Activated CD4-positive, alpha-beta T cell treated with anti-CD3 and anti-CD28 coated beads, Interleukin-2, Interleukin-4, amounts not matched to agents 100 ng/mL and 50 ng/mL, durations not matched to agents 16 hours and 8 hours (primary cell): ENCODE measurements at regions not wholly inside any gene's neighbourhood (a gene's known extent, or its start where the extent isn't known, plus 50 kb on each side); places are given as distances from the start of the nearest gene placed in this dataset.

Experiments
- DNase-seq: peaks from one replicate; pipeline ENCODE4 v3.0.0-alpha.2; 2020; ENCODE audit warnings: low spot score

- DNase-seq, result no peak
Observed at GRCh38 chr13:111456452-111457230, 136.2 kb downstream of the TEX29 start.

DNA sequence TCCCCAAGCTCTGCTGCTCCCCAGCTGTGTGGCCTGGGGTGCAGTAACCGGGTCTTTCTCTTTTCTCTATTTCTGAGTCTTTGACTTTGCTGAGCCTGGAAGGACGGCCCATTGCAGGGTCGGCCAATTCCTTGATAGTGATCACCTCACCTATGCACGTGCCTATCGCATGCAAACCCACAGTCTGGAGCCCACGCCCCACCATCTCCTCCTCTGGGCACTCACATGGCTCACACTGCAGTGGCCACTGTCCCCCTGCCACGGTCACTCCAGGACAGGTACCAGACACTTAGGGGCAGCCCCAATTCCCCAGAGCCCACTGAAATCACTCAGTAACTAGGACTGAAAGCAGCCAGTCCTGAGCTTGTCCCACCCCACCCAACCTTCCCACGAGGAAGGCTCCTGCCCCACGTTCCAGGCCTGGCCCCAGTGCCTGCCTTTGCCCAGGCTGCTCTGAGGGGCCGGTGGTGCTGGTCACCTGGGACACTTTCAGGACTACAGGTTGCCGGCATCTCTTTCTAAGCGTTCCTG is 137.6 kb downstream of the TEX29 start:
- no peak for DNase-seq

DNA sequence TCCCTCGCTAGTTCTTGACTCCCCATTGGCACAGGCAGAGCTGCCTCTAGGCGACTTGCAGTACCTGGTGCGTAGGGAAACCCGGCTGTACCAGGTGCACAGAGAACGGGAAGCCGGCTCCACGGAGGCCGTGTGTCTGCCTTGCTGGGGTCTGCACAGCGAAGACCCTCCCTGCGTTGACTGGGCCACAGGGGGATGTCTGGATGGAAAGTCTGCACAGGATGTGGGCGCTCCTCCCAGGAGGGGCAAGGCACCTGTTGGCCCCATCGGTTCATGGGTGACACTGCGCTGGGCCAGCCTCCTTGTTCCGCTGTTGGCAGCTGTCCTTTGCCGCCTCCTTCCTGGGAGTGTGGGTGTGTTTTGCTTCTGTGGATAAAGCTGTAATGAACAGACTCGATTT is 138.3 kb downstream of the TEX29 start:
- no peak for DNase-seq

- no peak for DNase-seq
Observed at GRCh38 chr13:111459803-111460547, 139.5 kb downstream of the TEX29 start.

GRCh38 chr13:111460548-111461444 is 140.4 kb downstream of the TEX29 start:
- peak; percentile 4 for DNase-seq

DNA sequence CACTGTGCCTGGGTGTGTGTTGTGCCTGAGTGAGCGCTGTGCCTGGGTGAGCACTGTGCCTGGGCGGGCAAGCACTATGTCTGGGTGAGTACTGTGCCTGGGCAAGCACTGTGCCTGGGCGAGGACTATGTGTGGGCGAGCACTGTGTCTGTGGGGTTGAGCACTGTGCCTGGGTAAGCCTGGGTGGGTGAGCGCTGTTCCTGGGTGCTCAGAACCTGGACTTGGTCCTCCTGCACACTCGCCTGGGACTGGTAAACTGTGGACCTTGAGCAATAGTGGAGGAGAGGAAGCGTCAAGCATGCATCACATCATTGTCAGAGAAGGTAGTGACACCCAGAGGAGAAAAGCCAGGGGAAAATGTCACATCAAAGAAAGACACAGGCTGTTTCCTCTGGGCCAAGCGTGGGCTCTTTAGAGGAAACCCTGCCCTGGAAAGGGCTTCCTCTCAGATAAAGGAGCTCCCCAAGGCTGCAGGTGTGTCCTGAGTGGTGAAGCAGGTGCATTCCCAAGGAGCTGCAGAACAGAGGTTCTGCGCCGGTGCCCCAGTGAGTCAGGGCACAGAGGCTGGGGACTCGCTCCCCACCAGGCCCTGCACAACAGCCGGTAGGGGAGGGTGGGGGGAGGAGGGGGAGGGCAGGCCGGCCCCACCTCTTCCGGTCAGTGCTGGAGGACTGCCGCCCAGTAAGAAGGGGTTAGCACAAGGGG is 141.2 kb downstream of the TEX29 start:
- no peak for DNase-seq

- DNase-seq, result no peak
Observed at GRCh38 chr13:111462221-111462764, 141.9 kb downstream of the TEX29 start.

DNA sequence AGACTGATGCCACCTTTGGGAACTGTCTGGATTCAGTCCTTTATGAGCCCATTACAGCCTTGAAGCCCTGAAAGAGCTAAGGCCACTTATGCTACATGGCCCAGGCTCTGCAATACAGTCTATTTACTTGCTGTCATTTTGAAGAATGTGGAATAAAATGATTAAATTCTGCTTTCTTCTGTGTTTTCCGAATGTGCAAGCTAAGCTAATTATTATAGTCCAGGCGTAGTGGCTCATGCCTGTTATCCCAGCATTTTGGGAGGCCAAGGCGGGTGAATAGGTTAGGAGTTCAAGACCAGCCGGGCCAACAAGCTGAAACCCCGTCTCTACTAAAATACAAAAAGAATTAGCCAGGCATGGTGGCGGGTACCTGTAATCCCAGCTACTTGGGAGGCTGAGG is 142.5 kb downstream of the TEX29 start:
- DNase-seq, result no peak

GRCh38 chr13:111467111-111467890 is 146.9 kb downstream of the TEX29 start:
- no peak for DNase-seq

DNA sequence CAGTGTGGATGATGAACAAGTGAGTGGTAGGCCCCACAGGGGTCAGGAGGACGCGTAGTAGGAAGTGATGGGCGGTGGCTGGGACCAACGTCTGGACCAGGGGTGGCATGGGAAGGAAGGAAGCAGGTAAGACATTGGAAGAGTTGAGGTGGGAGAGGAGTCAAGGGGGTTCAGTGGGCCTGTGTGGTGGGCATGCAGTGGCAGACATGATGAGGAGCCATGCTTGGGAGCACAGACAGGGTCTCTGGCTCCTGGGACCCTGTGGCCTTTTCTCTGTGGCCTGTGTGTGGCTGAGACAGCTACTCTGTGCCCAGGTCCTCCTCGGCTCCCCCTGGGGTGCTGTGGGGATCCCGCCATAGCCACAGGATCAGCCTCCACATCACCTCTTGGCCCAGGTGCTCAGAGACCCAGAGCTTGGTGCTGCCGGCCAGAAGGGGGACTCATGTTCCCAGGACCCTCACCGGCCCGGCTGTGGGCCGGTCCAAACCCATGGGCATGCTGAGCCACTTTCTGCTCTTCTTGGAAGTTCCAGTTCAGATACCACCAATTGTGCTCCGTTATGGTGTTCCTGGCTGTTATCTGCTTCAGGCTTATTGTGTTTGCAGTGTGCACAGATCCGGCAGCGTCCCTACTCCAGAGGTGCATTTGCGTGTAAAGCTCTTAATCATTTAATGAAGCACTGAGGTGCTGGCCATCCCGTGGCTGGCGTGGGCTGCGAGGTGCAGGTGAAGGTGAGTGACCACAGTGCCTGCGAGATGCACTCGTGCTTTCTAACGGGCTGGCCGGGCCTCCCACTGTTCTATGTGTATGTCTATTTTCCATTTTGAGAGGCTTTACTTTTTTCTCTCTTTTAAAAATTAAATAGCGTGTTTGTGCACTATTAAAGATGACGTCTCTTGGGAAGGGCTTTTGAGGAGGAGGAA is 147.9 kb downstream of the TEX29 start:
- DNase-seq, result no peak

GRCh38 chr13:111469450-111469849 is 149.0 kb downstream of the TEX29 start:
- no peak for DNase-seq

DNA sequence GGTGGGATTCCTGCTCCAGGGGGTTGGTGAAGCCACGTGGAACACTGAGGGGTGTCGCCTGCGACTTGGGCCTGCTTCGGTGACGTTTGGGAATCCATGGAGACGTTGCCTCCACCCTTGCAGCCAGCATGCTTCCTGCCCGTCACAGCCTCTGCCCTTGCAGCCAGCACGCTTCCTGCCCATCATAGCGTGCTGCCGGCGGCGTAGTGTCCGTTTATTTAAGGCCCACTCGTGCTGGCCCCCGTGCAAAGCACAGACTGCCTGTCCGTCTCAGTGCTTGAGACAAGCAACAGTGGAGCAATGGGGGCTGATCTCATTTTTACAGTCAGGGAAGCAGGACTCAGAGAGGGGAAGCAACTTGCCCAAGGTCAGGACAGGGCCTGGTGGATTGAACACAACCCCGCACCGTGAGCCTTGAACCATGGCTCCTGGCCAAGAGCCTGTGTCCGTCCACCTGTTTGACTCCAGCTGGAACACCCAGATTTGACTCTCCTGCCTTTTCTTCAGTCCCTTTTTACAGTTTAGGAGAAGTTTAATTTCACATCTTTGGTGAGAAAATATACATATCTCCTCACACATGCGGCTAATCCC is 149.6 kb downstream of the TEX29 start:
- no peak for DNase-seq

- no peak for DNase-seq
Observed at GRCh38 chr13:111470933-111471332, 150.5 kb downstream of the TEX29 start.

DNA sequence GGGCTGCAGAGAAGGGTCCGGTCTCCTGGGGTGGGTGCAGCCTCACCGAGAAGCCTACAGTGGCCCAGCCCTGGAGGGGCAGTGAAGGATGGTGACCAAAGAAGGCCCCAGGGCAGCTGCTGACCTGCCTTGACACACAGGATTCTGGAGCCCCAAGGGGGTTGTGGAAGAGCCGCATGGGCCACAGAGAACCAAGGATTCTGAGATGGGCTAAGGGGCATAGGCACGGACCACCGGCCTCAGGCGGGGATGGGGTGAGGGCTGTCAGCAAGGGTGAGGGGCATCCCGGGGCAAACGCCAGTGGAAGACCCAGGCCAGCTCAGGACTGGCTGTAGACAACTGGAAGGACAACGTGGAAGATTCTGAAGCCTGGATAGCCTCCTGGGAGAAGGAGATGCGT is 151.6 kb downstream of the TEX29 start:
- no peak for DNase-seq

DNA sequence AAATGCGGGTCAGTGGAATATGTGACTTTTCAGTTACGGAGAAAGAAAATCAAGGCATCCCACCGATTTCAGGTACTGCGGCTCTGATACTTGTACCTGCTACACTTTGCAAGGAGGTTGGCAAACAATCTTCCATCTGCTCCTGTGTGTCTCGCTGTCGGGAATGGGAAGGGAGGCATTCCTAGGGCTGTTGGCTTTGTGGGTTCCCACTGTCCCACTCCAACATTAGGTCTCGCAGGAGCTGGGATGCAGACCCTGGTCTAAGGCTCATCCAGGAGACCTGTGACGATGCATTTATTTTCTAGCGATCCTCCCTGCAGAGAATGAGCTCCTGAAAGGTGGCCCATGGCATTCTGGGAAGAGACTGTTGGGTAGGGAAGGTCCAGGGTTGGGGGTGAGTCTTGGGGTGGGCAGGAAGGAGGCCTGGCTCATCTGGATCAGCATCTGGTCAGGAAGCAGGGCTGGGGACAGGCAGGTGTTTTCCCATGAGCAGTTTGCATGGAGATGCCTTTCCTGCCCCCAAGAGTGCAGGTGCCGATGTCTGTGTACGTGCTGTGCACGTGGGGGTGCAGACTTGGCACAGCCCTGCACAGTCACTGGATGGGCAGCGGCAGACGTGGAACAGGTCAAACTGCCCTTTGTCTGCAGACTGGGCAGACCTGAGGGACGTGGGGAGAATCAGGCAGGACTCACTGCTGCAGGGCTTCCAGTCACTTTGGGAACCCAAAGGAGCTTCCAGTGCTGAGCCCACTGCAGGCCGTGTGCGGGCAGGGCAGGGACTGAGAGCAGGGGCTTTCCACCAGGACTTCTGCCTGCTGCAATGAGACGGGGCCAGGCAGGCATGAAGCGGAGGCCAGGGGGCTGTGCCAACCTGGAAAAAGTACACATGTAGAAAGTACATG is 152.4 kb downstream of the TEX29 start:
- DNase-seq, result no peak

DNA sequence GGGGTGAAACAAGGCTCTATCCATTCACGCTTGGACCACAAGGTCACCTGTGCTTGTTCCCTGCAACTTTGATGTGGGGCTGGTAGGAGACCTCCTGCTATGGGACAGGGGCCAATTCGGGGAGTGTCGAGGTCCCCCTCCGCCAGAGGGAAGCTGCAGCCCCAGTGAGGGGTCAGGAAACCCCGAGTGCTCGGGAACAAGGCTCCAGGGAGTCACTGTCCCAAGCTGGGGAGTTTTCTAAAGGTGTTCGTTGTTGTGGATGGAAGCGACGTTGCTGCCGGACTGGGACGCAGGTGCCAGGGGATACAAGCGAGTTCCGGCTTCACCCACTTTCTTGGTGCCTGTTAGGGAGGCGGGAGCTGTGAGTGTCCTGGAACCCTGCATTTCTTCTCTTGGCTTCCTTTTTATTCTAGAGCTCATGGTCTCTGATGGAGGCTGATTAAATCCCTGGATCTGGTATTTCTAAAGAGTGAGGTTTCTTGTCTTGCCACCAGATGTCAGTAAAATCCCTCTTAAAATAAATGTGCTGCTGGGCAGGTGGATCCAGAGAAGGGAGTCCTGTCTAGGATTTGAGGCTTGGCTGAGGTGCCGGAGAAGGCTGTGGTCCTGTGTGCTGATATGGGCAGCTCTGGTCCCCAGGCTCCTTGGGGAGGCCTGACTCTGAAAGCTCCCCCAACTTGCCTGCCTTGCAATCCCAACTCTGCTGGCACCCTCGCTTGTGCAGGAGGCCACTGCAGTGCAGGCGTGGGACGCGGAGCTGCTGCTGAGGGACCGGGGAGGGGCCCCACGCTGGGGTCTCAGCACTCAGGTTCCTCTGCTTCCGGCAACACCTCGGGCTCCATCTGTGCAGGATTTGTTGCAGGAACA is 153.9 kb downstream of the TEX29 start:
- peak; percentile 15 for DNase-seq

- no peak for DNase-seq
Observed at GRCh38 chr13:111475488-111475887, 155.0 kb downstream of the TEX29 start.
